Pancreas (tissue), 10 donors: ENCODE measurements at regions not wholly inside any gene's neighbourhood (a gene's known extent, or its start where the extent isn't known, plus 50 kb on each side); places are given as distances from the start of the nearest gene placed in this dataset.

Source experiments
- ATAC-seq, 4 donors: fragments of 200-7000 bp; cut with Tn5 transposase; one replicate each; pipeline versions ENCODE4 v1.8.0 to v1.9.1; 2020; ENCODE audit warnings: mild to moderate bottlenecking in 4 of 4, moderate library complexity in 4 of 4
- DNase-seq, 6 donors: peaks; one replicate each; pipeline ENCODE4 v3.0.0-alpha.2; 2020
- FAIRE-seq: peaks from 2 replicates; lab custom pipeline; 2012; peaks lifted over from hg19 to GRCh38; lab: Jason Lieb, UNC
- H3K27ac ChIP-seq, 4 donors: fragments of 200-600 bp; sonication (generic); 1 replicate in 3 of 4; 2 replicates in 1 of 4; pipeline versions ENCODE4 v1.5.0 to v1.8.0; 2020
- H3K27me3 ChIP-seq, 4 donors: fragments of 200-600 bp; one replicate each; pipeline ENCODE4 v1.8.0; 2021
- H3K36me3 ChIP-seq, 3 donors: fragments of 200-600 bp; sonication (generic) in 1 of 3; one replicate each; pipeline versions ENCODE4 v1.5.0 to v1.8.0; 2020 to 2021
- H3K4me1 ChIP-seq, 3 donors: fragments of 200-600 bp; one replicate each; pipeline ENCODE4 v1.8.0; 2021
- H3K4me3 ChIP-seq, 4 donors: fragments of 200-600 bp; sonication (generic) in 2 of 4; one replicate each; pipeline versions ENCODE4 v1.5.0 to v1.8.0; 2020 to 2021
- H3K9me3 ChIP-seq, 4 donors: fragments of 200-600 bp; one replicate each; pipeline ENCODE4 v1.8.0; 2021
- WGBS, 2 donors: extraction: QIAGEN DNeasy Blood & Tissue Kit; methylation state at CpG; one replicate each; pipeline ENCODE4 v1.1.7; 2013; 5-methylcytosine and 5-hydroxymethylcytosine counted together
- intact Hi-C, 3 donors: fragments of 100-400 bp; cut with DNase I; formaldehyde crosslinking; loops; one replicate each; pipeline versions ENCODE4 v1.11.1 to v1.14.2; 2022
- TF ChIP-seq, protein P1 (sequence below), 4 donors: fragments of 200-600 bp; sonication (generic) in 3 of 4; IDR thresholded peaks; one replicate each; pipeline versions ENCODE4 v1.5.0 to v1.8.0; 2021; ENCODE audit warnings: antibody characterized with exemption in 4 of 4
- donor health status: healthy with polysubstance abuse.
- donor health status: DM: no; HTN: no; CAD: no; lungs with moderate emphysema.
- donor health status: DM: no; HTN: no; CAD: no.
- donor health status: control.
- donor health status: control.
- donor health status: Bipolar disorder and iron deficiency.
- donor health status: DM: yes; HTN: yes; CAD: no.
- donor health status: DM: no; HTN: no; CAD: no.
- donor health status: DM: no; HTN: no; CAD: no.
- donor health status: DM: yes; HTN: yes; CAD: no.

DNA sequence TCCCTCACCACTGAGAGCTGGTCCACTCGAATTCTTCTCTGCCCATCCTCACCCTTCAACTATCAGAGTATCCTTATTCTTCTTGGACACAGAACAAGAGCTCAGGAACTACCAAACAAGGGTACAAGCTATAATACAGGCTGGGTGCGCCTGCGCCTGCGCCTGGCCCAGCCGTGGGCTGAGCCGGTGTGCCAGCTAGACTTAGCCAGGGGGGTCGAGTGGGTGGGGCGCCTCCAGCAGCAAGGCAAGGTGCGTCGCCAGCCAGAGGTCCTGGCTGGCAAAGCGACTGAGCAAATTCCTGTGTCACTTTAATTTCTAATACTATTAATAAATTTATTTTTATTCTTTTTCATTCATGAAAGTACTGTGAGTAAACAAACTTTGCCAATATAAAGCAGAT is 1072.6 kb upstream of the PIK3C3 start:
- TF ChIP-seq, protein P1, sequence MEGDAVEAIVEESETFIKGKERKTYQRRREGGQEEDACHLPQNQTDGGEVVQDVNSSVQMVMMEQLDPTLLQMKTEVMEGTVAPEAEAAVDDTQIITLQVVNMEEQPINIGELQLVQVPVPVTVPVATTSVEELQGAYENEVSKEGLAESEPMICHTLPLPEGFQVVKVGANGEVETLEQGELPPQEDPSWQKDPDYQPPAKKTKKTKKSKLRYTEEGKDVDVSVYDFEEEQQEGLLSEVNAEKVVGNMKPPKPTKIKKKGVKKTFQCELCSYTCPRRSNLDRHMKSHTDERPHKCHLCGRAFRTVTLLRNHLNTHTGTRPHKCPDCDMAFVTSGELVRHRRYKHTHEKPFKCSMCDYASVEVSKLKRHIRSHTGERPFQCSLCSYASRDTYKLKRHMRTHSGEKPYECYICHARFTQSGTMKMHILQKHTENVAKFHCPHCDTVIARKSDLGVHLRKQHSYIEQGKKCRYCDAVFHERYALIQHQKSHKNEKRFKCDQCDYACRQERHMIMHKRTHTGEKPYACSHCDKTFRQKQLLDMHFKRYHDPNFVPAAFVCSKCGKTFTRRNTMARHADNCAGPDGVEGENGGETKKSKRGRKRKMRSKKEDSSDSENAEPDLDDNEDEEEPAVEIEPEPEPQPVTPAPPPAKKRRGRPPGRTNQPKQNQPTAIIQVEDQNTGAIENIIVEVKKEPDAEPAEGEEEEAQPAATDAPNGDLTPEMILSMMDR (IDR thresholded peaks at IDR 0.05), result no peak
- DNase-seq, result peak in 1 of 6 donors; percentile 33
- H3K27me3 ChIP-seq, result no peaks in the 10 kb centered on the region
- intact Hi-C loops, result no loop called here
- no peak overlapping the region for H3K4me3 ChIP-seq
- ATAC-seq, result peak in 1 of 4 donors; percentile 28
- no peaks in the 10 kb centered on the region for H3K36me3 ChIP-seq
- H3K4me1 ChIP-seq, result no peaks in the 10 kb centered on the region
- no peak for FAIRE-seq
- no peaks in the 10 kb centered on the region for H3K9me3 ChIP-seq
- 48 to 72% methylated on average over 11 of the region's 11 CpGs for WGBS, 2 donors
- no peak overlapping the region for H3K27ac ChIP-seq

DNA sequence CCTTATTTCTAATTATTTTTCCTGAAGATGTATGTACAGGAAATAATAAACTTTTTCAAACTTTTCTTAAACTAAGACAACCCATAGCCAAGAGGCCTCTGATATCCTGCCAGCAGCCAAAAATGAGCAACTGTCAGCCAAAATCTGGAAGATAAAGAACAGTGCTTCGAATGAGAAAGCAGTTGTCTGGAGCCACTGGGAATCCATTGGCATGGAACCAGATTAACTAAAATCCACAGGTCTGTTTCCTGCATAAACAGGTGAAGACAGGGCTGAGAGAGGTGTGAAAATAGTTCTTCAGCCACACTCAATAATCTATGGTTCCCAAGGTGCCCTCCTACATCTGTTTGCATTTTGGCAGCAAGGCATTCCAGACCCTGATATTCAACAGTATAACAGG is 1076.7 kb upstream of the PIK3C3 start:
- H3K27me3 ChIP-seq, result no peaks in the 10 kb centered on the region
- no peaks in the 10 kb centered on the region for H3K36me3 ChIP-seq
- intact Hi-C loops, result no loop called here
- no peak overlapping the region for H3K27ac ChIP-seq
- ATAC-seq (no peak), DNase-seq (no peak), FAIRE-seq (no peak)
- H3K4me1 ChIP-seq, result no peaks in the 10 kb centered on the region
- no peak overlapping the region for H3K4me3 ChIP-seq
- WGBS, 2 donors, result 22 to 44% methylated on average over 1 of the region's 1 CpG
- no peaks in the 10 kb centered on the region for H3K9me3 ChIP-seq
- TF ChIP-seq, protein P1 (IDR thresholded peaks at IDR 0.05), result no peak

DNA sequence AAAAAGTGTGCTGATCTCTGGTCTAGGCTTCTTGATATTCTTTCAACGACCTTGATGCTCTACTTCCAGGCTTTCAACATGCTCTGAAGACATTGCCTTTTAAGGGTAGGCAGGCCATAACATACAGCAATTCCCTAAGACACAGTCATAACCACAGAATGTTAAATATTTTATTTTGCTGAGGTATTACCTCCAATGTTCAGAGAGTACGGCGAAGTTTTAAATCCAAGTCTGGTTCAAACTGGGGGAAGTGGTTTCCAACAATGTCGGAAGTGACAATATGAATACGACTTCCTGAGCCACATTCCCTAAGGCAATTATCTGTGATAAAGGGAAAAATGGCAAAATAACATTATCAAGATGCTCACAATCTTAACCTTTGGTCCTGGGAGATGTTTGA is 1077.9 kb upstream of the PIK3C3 start:
- TF ChIP-seq, protein P1 (IDR thresholded peaks at IDR 0.05), result no peak
- ATAC-seq (peak in 1 of 4 donors; percentile 25), FAIRE-seq (no peak), DNase-seq (no peak)
- H3K36me3 ChIP-seq, result no peaks in the 10 kb centered on the region
- H3K27ac ChIP-seq, result no peak overlapping the region
- H3K27me3 ChIP-seq, result no peaks in the 10 kb centered on the region
- WGBS, 2 donors, result 56 to 59% methylated on average over 5 of the region's 5 CpGs
- H3K4me1 ChIP-seq, result no peaks in the 10 kb centered on the region
- no peaks in the 10 kb centered on the region for H3K9me3 ChIP-seq
- intact Hi-C loops, result no loop called here
- H3K4me3 ChIP-seq, result no peak overlapping the region

DNA sequence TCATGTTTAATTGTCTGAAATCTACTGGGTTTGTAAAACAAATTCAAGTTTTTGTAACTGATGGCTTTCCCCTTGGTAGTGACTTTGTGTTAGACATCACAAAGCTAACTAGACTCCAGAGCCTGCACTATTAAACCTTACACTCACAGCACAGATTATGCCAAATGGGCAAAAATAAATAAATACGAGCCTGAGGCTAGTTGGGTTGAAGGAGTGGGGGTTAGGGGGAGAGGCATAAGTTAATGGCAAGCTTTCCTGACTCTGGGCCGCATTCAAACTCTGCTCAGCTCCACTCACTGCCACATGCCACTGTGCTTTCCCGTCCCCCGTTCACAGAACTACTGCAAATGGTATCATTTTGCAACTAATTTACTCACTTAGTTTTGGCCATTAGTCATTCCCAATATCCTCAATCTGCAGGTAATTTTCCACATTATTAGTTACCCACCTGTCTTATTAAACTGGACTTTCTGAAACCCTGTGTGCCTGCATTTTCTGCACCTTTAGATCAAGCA is 1079.9 kb upstream of the PIK3C3 start:
- FAIRE-seq, result no peak
- Histone ChIP-seq H3K4me1 (no peaks in the 10 kb centered on the region), H3K27ac (no peak overlapping the region), H3K9me3 (no peaks in the 10 kb centered on the region), H3K4me3 (no peak overlapping the region), H3K36me3 (no peaks in the 10 kb centered on the region), H3K27me3 (no peaks in the 10 kb centered on the region)
- no peak for DNase-seq
- ATAC-seq, result no peak
- TF ChIP-seq, protein P1 (IDR thresholded peaks at IDR 0.05), result no peak
- intact Hi-C loops, result no loop called here
- WGBS, 2 donors, result 47 to 54% methylated on average over 4 of the region's 4 CpGs

DNA sequence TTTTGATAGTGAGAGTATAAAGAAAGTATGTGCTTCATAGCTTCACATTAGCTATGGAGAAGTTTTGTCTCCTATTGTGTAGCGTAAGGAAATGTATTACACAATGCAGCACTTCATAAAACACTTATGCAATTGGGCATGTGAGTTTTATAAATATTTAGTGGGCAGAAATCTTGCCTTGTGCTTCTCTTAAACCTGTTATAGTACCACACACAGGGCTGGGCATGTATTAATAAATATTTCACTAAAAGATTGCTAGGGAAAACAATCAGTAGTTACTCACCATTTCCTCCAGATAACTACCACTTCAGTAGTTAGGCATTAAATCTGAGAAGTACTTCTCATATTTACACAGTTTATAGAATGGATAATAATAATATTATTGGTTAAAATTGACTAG is 1080.8 kb upstream of the PIK3C3 start:
- WGBS, 2 donors, result 82 to 85% methylated on average over 1 of the region's 1 CpG
- DNase-seq, result no peak
- Histone ChIP-seq H3K4me3 (no peak overlapping the region), H3K36me3 (peaks cover 0 to 2% (median 0%) of the 10 kb centered on the region in 3 donors), H3K4me1 (no peaks in the 10 kb centered on the region), H3K27me3 (no peaks in the 10 kb centered on the region), H3K9me3 (no peaks in the 10 kb centered on the region), H3K27ac (no peak overlapping the region)
- ATAC-seq, result no peak
- intact Hi-C loops, result no loop called here
- TF ChIP-seq, protein P1 (IDR thresholded peaks at IDR 0.05), result no peak
- FAIRE-seq, result no peak
